GM19025 (cell line): ENCODE measurements at regions not wholly inside any gene's neighbourhood (a gene's known extent, or its start where the extent isn't known, plus 50 kb on each side); places are given as distances from the start of the nearest gene placed in this dataset.
"Not testable (repeated sequence)": the region's sequence is repeated elsewhere in the genome, so short reads cannot be mapped to it uniquely, and the experiment has no call there.

ENCODE experiments used
- ATAC-seq: cut with Tn5 transposase; IDR thresholded peaks from one replicate; pipeline ENCODE4 v1.9.1; 2021; ENCODE audit warnings: mild to moderate bottlenecking, low read depth, moderate library complexity; ENCODE audit not compliant: unreplicated experiment

DNA sequence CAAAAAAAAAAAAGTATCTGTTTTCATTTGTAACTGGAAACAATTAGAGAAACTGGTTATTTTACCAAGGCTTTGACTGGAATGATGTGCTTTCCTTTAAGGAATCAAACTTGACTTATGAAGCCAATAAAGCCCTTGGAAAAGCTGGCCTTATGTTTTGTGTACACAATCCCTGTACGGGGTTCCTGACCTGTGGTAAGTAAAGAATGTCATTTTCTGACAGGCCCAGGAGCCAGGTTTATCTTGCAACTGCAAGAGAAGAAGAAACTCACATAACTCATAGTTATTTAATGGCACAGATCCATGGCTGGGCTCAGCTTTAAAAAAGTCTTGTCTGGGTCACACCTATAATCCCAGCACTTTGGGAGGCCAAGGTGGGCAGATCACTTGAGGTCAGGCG lies 235.9 kb upstream of the RAI14 start:
- not testable (repeated sequence) for ATAC-seq

DNA sequence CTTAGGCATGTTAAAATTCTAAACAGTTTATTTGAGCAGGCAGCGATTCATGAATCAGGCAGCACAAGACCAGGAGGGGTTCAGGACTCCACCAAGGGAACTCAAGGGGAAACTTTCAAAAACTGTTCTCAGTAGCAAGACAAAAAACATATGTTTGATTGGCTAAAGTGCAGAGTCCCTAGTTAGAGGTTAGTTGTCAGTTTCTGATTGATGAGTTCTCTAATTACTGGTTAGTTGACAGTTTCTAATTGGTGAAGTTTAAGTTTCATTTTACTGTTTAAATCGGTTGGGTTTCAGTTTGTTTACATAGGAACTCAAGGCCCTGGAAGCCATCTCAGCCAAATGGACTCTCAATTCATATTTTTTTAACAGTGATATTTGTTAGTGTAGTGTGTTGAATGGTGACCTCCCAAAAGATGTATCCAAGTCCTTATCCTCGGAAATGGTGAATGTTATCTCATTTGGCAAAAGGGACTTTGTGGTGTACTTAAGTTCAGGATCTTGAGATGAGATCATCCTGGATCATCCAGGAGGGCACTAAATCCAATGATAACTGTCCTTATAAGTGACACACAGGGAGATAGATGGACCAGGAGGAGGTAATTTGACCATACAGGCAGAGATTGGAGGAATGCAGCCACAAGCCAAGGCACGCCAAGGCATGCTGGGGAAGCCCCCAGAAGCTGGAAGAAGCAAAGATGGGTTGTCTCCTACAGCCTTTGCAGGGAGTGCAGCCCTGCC lies 219.2 kb upstream of the RAI14 start:
- no peak for ATAC-seq

DNA sequence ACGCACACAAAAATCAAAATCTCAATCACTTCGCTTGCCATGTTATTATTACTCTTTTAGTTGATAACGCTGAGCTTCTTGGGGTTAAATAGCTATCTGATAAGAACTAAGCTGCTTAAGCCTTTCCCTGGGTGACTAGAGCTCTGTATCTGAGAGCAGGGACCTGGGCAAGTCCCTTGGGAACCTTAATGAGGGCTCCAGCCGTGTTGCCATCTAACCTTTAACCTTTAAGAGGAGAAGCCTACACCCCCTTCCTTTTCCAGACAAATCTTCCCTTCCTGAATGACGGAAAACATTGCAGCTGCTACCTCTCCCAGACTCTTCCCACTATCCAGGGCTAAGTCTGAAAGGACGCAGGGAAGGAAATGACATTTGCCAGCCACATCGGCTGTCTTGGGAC lies 216.5 kb upstream of the RAI14 start:
- ATAC-seq: no peak

DNA sequence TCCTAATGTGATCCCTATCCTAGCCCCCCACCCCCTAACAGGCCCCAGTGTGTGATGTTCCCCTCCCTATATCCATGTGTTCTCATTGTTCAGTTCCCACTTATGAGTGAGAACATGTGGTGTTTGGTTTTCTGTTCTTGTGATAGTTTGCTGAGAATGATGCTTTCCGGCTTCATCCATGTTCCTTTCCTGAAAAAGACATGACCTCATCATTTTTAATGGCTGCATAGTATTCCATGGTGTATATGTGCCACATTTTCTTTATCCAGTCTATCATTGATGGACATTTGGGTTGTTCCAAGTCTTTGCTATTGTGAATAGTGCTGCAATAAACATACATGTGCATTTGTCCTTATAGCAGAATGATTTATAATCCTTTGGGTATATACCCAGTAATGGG lies 214.4 kb upstream of the RAI14 start:
- not testable (repeated sequence) for ATAC-seq

DNA sequence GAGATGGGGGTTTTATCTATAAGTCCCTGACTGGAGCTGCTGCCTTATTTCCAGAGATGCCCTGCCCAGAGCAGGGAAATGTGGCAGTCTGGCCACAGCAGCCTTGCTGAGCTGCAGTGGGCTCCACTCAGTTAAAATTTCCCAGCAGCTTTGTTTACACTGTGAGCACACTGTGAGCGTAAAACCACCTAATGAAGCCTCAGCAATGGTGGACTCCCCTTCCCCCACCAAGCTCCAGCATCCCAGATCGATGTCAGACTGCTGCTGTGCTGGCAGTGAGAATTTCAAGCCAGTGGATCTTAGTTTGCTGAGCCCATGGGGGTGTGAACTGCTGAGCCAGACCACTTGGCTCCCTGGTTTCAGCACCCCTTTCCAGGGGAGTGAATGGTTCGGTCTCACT lies 208.7 kb upstream of the RAI14 start:
- no peak for ATAC-seq

DNA sequence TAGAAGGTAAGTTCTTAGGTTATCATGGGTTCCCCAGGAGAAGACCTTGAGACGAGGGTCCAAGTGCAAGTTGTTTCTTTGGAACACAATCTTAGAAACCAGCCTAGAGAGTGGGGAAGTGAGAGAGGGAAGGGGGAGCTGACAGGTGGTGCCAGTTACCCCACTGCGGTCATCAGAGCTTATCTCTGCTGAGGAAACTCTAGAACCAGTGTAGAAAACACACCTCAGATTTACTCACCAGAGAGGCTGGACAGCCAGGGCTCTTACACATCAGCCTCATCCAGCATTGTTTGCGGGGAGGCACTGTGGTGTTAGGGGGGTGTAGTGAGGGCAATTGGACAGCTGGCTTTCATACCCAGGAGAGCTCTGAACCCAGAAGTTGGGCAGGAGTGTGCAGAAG lies 206.5 kb upstream of the RAI14 start:
- ATAC-seq: no peak

DNA sequence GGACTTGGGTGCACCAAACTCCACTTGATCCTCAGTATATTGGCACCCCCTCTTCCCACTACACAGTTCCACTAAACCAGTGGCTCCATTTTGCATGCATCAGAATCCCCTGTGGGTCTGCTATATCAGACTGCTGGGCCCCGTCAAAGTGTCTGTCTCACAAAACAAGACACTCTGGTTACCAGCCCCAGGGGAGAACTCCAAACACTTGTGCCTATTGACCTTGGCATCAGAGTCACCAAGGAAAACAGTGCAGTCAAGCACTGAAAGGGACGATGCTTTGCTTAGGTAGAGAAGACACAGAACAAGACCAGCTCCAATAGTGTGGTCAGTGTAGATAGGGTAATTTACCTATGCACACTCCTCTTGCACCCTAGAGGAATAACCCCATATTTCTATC lies 205.8 kb upstream of the RAI14 start:
- ATAC-seq: no peak

DNA sequence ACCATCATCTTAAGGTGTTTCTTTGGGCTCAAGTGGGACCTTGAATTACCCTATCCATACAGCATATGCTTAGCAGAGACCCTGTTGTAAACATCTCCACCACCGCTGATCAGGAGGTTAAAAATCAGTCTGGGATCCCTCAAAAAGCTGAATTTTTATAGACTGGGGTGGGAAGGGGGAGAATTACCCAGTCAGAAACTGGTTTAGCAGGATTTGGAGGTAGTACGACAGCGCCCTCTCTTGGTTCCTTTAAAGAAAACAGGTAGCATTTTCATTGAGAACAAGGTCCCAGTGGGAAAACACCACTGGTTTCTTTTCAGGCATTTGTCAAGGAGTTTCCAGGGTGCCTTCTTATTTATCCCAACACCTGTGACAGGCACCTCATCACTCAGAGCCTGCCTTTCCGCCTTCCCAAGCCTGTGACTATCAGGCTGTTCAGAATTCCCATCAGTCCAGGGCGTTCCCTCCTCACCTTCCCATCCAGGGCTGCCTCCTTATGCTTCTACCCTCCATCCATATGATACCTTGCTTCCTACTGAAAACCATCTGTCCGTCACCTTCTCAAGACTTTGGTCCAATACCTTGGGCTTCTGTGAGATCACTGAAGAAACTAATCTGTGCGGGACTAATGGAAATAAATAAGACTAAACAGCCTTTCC lies 203.8 kb upstream of the RAI14 start:
- no peak for ATAC-seq

DNA sequence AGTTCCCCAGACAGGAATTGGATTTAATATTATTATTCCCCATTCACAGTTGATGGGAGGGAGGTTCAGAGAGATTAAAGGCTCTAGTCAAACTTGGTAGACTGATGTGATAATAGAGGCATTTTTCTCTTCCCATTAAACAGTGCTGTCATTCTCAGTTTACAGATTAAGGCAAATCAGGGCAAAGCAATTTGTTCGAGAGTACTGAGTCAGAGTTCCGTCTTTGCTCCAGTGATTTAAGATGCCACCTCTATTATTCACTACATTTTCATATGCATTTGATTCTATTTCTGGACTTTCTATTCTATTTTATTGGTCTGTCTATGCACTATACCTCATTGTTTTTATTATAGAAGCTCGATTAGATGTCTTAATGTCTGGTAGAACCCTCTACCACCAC lies 201.0 kb upstream of the RAI14 start:
- ATAC-seq: no peak

DNA sequence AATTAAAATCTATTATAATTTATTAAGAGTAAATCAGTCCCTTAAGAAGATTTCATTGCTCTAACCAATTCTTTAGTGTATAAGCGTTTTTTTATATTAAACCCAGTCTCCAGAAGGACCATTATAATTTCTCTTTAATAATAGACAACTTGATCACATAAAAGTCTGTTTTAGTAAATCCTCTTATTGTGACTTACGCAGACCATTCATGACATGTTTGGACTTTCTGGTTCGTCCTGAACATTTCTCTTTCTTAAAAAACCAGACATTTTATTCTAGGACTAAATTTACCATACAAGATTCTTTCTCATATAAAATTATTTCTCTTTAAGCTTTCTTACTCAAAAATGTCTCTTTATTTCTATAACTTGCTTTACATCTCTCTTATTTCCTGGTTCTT lies 196.2 kb upstream of the RAI14 start:
- ATAC-seq: no peak

DNA sequence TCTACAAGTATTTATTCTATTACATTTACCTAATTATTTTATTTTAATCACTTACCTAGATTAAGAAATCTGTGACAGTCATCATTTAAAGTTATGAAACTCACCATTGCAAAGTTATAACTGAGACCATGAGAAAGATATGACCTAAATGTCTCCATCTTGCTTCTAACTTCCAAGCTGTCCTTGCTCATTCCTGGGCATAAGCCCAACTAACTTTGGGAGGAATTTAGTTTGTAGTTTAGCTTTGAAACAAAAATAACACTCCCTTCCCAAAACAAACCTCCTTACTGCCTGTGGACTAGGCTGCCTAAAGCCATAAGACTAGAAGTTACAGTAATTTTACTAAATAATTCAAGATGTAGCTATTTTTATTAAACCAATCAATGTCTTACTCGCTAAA lies 195.6 kb upstream of the RAI14 start:
- no peak for ATAC-seq

DNA sequence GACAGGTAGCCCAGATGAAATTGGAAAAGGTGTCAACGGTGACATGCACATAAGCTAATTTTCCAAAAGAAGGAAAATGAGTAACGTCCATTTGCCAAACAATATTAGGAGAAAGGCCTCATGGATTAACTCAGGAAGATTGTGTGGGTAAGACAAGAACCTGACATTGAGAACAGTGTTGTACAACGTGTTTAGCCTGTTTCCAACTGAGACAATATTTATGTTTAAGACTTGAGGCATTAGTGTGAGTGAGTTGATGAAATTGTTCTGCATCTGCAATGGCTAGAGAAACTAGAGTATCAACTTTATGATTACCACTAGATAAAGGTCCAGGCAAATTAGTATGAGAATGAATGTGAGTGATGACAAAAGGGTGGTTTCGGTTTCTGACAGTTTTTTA lies 191.3 kb upstream of the RAI14 start:
- ATAC-seq: no peak

DNA sequence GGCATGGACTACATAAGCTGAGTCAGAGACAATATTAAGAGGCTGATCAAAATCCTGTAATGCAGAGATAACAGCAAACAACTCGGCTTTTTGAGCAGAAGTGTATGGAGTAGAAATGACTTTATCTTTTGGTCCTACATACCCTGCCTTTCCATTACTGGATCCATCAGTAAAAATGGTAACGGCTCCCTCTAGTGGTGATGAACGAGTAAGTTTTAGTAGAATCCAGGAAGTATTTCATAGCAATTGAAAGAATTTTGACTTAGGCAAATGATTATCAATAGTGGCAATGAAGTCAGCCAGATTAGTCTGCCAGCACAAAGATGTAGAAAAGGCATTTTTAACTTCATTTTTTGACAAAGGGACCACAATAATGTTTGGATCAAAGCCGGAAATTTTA lies 190.8 kb upstream of the RAI14 start:
- not testable (repeated sequence) for ATAC-seq

DNA sequence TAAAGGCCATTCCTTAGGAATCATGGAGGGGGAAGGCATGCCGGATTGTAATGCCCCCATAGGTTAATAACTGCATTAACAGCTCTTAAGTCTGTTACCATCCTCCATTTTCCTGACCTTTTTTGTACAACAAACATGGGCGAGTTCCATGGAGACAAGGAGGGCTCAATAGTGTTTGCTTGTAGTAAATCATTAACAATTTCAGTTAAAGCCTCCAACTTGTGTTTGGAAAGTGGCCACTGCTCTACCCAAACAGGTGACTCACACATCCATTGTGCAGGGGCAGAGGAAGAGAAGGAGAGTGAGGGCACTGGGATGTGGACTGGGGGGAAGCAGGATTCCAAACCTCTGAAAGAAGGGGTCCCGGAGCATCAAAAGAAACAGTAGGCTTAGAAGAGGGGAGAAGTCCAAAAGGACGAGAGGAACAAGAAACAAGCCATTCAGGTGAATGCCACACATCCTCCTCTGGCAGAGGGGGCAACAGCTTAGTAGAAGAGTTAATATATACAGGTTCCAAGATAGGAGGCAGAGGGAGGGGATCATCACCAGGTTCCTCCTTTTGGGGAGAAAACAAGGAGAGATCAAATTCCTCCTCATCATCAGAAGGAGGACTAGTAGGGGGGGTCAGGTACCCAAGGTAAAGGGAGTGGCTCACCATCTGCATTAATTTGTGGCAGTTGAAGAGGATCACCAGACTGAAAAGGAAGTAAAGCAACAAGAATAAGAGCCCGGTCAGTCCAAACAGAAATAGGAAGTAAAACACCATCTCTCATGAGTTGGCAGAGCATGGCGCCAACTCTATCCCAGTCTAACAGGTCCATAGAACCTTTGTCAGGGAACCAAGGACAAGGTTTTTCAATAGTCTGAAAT lies 189.4 kb upstream of the RAI14 start:
- ATAC-seq: not testable (repeated sequence)

DNA sequence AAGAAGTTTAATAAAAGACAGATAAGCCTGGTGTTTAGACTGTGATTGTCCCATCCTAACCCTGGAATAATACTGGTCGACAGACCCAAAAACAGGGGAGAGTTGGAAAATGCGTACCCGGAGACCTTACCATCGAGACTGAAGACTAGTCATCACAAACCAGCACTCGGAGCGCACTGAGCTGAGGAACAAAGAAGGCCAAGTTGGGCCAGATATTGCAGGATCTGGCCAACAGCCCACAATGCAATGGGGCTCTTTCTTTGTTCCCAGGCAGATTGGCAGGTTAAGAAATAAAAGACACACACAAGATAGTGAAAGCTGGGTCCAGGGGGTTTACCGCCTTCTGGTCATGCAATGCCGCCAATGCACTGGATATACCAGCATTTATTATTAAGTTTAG lies 188.7 kb upstream of the RAI14 start:
- no peak for ATAC-seq

DNA sequence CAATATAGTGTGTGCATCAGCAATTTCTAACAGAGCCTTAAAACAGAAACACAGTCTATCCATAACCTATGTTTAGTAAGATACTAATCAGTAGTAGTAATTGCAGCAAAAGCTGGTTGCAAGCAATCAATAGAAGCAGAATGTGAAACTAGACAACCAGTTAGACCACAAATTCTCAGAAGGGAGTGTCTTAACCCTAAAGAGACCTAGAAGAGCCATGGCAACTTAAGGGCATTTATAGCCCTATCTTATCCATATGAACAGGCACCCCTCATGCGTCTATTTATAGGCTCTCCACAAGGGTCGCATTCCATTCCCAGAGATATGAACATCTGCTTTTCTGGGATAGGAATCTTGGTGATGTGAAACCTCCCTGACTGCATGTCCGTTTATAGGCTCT lies 188.1 kb upstream of the RAI14 start:
- not testable (repeated sequence) for ATAC-seq

DNA sequence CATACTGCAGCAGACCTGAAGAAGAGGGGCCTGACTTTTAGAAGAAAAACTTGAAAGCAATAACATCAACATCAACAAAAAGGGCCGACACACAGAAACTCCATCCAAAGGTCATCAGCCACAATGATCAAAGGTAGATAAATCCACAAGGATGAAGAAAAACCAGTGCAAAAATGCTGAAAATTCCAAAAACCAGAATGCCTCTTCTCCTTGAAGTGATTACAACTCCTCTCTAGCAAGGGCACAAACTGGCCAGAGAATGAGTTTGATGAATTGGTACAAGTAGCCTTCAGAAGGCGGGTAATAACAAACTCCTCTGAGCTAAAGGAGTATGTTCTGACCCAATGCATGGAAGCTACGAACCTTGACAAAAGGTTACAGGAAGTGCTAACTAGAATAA lies 186.2 kb upstream of the RAI14 start:
- no peak for ATAC-seq

DNA sequence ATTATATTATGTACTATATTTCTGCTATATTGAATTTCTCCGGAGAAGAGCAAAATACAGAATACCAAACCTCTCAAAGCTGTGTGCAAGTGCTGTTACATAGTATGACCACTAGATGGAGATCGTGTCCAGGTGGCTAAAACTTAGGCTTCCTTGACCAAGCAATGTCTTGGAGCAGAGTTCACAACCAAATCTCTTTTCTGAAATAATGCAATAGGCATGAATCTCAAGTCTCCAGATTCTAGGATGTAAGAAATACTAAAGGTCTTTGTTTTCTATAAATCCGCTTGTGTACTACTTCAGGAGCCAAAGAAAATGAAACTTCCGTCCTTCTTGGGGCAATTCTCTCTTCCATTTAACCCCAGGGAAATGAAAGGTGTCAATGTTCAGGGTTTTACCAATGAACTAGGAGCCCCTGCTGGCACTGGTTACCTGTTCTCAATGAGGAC lies 181.5 kb upstream of the RAI14 start:
- no peak for ATAC-seq

DNA sequence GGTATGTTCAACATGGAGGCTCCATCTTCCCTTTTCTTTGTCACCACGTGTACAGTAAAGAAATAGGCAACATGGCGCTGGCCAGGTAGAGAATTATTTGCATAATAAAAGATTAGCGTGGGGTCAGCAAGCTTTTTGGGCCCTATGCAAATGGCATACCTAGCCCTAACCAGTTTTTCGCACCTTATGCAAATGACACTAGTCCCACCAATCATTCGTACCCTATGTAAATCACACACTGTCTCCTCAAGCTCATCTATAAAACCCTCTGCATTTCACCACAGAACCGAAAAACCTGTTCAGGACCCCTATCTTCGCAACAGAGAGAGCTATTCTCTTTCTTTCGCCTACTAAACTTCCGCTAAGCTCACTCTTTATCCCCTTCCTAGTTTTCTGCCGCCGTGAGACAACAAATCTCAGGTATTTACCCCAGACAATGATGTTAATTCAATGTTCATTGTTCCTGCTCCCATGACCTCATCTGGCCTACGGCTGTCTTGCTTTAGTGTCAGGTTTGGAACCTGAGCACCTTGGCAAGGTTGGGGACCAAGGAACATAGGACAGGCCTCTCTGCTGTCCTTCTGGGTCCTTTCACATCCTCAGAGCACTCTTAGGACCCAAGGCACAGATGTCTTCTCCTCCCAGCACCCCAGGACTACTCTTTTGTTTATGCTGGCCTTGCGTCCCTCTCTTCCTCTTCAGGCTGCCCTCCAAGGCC lies 180.7 kb upstream of the RAI14 start:
- ATAC-seq: no peak

DNA sequence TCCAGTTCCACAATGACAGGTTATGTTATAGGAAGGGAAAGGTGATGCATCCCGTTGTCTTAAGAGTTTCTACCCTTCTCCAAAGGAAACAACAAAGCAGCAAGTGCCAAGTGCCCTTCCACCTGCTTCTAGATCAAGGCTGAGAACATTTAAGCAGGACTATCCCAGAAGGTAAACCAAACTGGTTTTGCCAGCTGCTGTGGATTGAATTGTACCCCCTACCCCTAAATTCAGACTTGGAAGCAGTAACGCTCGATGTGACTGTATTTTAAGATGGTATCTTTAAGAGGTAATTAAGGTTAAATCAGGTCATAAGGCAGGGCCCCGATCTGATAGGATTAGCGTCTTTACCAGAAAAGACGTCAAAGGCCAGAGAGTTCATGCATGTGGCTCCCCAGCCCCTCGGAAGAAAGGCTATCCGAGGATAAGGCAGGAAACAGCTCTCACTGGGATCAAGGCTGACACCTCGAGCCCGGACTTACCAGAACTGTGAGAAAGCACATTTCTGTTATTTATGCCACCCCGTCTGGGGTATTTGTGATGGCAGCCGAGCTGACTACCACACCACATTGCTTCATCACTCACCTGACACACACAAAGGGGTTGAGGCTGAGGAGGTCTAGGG lies 179.1 kb upstream of the RAI14 start:
- no peak for ATAC-seq
